ENCODE measurements at regions not wholly inside any gene's neighbourhood (a gene's known extent, or its start where the extent isn't known, plus 50 kb on each side); places are given as distances from the start of the nearest gene placed in this dataset.

DNA sequence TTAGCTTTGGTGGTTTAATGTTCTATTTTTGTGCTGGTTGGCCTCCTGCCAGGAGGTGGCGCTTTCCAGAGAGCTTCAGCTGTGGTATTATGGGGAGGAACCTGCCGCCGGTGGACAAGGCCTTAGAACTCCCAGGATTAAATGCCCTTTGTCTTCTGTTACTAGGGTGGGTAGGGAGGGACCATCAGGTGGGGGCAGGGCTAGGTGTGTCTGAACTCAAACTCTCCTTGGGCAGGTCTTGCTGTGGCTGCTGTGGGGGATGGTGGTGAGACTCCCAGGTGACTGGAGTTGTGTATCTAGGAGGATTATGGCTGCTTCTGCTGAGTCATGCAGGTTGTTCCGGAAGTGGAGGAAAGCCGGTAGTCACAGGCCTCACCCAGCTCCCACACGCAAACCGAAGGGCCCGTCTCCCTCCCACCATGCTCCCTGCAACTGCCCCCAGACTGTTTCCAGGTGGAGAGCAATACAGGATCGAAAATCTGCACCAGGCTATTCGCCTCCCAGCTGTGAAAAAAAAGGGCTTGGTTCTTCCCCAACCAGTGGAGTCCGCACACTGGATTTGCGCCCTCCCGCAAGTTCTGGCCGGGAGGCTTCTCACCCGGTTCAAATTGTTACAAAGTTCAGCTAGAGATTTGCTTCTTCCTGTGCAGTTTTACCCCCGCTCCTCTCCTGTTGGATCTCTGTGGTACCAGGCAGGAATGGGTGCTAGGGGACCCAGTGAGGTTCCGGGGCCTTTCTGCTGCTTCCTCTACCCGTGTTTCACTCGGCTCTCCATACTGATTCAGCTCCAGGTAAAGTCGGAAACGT lies 220.5 kb downstream of the CENPF start:
- no peak for DNase-seq (ENCODE audit: low spot score)

- no peak for DNase-seq (ENCODE audit: low spot score)
Measured at GRCh38 chr1:214824763-214825162, 221.8 kb downstream of the CENPF start.

- DNase-seq (ENCODE audit: low spot score), result no peak
Measured at GRCh38 chr1:214826619-214827018, 223.6 kb downstream of the CENPF start.

GRCh38 chr1:214827883-214828282 lies 224.9 kb downstream of the CENPF start:
- no peak for DNase-seq (ENCODE audit: low spot score)

DNA sequence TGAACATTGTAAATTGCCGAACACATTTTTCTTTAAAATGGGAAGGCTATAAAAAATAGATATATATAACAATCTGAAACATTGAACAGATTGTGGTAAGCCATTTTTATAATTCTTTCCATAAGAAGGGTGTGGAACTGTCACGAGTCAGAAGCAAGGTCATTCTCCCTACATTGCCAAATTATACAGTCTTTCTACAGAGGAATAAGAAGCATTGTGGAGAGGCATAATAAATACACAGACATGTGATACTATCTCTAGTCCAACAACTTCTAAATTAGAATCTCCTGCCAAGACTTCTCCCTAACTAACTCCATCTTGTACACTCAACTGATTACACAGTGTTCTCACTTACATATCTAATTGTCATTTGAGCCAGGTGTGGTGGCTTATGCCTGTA lies 227.9 kb downstream of the CENPF start:
- DNase-seq (ENCODE audit: low spot score), result no peak

- no peak for DNase-seq (ENCODE audit: low spot score)
Measured at GRCh38 chr1:214831956-214832355, 229.0 kb downstream of the CENPF start.

DNA sequence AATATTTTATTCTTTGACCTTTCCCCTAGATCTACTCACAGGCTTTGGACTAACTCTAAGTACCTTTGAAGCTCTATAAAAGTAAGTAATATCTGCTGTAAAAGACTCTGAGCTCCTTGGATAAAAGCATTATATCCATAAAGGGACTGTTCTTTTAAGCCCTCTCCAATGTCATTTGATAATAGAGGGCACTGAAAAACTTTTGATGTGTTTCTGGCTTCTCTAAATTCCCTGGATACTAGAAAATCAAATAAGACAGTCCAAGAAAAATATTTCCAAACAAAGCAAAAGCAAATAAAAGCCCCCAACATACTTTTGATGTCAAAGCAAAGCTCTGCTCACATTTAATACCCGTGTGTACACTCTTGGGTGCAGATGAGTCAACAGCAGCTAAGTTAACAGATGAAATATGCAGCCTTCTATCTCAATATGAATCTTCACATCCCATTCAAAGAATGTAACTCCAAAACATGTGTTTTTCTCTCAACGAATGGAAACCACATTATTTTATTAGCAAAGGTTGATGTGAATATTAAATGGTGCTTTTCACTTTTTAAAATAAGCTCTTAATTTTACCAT lies 230.3 kb downstream of the CENPF start:
- no peak for DNase-seq (ENCODE audit: low spot score)

DNA sequence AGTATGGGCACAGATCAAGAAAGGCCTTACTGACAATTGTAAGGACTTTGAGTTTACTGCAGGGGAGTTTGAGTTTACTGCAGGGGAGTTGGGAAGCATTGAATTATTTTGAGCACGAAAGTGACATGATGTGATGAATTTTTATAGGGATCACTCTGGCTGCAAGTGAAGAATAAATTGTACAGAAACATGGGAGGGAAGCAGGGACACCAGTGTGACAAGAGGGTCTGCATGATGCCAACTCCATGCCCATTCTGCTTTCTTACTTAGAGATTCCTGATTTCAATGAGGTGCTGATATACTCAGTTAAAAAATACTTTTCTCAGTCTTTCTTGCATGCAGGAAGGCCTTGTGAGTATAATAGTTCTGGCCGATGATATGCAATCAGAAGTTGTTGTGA lies 234.4 kb downstream of the CENPF start:
- DNase-seq (ENCODE audit: low spot score), result no peak

DNA sequence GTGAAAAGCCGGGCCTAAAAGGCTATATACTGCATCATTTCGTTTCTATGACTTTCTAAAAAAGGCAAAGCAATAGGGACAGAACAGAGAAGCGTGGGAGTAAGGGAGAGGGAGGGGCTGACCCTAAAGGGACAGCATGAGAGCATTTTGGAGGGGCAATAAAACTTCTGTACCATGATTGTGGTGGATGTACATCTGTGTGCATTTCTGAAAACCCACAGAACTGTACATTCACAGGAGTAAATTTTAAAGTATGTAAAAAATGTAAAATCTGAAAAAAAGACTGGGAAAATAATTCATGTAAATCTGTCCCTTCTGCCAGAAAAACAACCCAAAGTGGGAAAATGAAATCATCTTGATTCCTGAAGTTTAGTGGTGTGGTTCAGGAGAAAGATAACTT lies 235.4 kb downstream of the CENPF start:
- no peak for DNase-seq (ENCODE audit: low spot score)

- no peak for DNase-seq (ENCODE audit: low spot score)
Measured at GRCh38 chr1:214840356-214840755, 237.4 kb downstream of the CENPF start.

- DNase-seq (ENCODE audit: low spot score), result no peak
Measured at GRCh38 chr1:214842856-214843255, 239.7 kb upstream of the KCNK2 start.

DNA sequence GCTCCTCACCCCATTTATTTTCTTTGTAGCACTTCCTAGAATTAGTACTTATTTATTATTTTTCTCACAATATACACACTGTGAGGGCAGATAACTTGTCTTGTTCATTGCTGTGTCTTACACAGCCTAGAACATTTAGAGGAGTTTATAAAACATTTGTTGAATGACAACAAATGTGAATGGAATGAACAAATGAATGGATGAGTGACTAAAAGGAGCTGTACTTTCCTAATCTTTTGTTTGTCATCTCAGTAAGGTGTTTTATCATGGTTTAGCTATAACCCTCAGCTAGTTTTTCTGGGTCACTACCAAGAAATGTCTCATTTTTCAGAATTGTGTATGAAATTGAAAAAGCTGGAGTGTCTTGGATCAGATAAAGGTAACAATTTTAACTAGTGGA lies 239.3 kb upstream of the KCNK2 start:
- no peak for DNase-seq (ENCODE audit: low spot score)

- DNase-seq (ENCODE audit: low spot score), result no peak
Measured at GRCh38 chr1:214844319-214844718, 238.2 kb upstream of the KCNK2 start.

- no peak for DNase-seq (ENCODE audit: low spot score)
Measured at GRCh38 chr1:214846276-214846675, 236.3 kb upstream of the KCNK2 start.

GRCh38 chr1:214847071-214847810 lies 235.3 kb upstream of the KCNK2 start:
- DNase-seq (ENCODE audit: low spot score), result no peak

GRCh38 chr1:214848101-214848500 lies 234.4 kb upstream of the KCNK2 start:
- no peak for DNase-seq (ENCODE audit: low spot score)

GRCh38 chr1:214850432-214851050 lies 232.0 kb upstream of the KCNK2 start:
- no peak for DNase-seq (ENCODE audit: low spot score)

- no peak for DNase-seq (ENCODE audit: low spot score)
Measured at GRCh38 chr1:214853340-214853739, 229.2 kb upstream of the KCNK2 start.

GRCh38 chr1:214854126-214854875 lies 228.2 kb upstream of the KCNK2 start:
- no peak for DNase-seq (ENCODE audit: low spot score)

DNA sequence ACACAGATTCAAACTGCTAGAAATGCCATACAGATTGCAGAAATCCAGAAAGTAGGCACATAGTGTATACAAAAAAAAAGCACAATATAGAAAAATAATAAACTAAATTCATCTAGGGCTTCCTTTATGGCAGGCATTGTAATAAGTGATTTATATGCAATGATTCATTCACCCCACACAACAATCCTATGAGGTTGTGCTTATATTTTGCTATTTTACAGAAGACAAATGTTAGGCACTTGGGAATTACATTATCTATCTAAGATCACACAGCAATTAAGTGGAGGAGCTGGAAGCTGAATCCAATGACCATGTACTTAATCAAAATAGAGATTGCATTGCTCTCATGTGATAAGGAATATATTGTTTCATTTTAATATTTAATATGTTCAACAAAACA lies 225.7 kb upstream of the KCNK2 start:
- DNase-seq (ENCODE audit: low spot score), result no peak

DNA sequence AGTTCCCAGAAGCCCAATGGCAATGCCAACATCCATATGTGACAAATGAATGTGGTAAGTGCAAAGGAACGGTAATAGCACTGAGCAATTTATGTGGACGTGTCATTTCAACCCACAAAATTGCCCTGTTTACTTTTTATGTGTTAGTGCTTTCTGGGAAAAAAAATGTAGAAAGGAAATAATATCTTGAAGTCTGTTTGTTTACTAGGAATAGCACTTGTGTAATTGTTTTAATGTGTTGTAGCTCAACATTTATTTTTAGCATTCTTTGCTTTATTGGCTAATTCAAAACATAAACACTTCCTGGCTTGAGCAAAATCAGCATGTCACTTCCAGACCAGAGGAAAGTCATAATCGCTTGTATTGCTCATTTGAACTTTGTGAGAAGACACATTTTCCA lies 224.8 kb upstream of the KCNK2 start:
- DNase-seq (ENCODE audit: low spot score), result no peak

GRCh38 chr1:214859647-214860046 lies 222.9 kb upstream of the KCNK2 start:
- DNase-seq (ENCODE audit: low spot score), result no peak

All from LoVo (cell line).